ENCODE measurements at regions not wholly inside any gene's neighbourhood (a gene's known extent, or its start where the extent isn't known, plus 50 kb on each side); places are given as distances from the start of the nearest gene placed in this dataset.

GRCh38 chr6:135637701-135638100 lies 140.2 kb upstream of the AHI1 start:
- TF ChIP-seq POLR2A (IDR thresholded peaks at IDR 0.05), result no peak
- no peak for TF ChIP-seq CTCF (IDR thresholded peaks at IDR 0.05)
